GM10266 (cell line): ENCODE measurements at regions not wholly inside any gene's neighbourhood (a gene's known extent, or its start where the extent isn't known, plus 50 kb on each side); places are given as distances from the start of the nearest gene placed in this dataset.
"Not testable (repeated sequence)": the region's sequence is repeated elsewhere in the genome, so short reads cannot be mapped to it uniquely, and the experiment has no call there.

Experiments used
- DNase-seq: peaks from one replicate; pipeline ENCODE4 v3.0.0; 2012; ENCODE audit errors: extremely low spot score
- TF ChIP-seq, protein P1 (sequence below): IDR thresholded peaks from 2 replicates; pipeline ENCODE4 v1.5.1; 2012; ENCODE audit warnings: mild to moderate bottlenecking, low read depth; ENCODE audit not compliant: control insufficient read depth, insufficient read depth; ENCODE audit errors: missing control alignments

GRCh38 chr7:89849052-89849451 lies 305.2 kb upstream of the STEAP1 start:
- TF ChIP-seq, protein P1, sequence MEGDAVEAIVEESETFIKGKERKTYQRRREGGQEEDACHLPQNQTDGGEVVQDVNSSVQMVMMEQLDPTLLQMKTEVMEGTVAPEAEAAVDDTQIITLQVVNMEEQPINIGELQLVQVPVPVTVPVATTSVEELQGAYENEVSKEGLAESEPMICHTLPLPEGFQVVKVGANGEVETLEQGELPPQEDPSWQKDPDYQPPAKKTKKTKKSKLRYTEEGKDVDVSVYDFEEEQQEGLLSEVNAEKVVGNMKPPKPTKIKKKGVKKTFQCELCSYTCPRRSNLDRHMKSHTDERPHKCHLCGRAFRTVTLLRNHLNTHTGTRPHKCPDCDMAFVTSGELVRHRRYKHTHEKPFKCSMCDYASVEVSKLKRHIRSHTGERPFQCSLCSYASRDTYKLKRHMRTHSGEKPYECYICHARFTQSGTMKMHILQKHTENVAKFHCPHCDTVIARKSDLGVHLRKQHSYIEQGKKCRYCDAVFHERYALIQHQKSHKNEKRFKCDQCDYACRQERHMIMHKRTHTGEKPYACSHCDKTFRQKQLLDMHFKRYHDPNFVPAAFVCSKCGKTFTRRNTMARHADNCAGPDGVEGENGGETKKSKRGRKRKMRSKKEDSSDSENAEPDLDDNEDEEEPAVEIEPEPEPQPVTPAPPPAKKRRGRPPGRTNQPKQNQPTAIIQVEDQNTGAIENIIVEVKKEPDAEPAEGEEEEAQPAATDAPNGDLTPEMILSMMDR: no peak
- DNase-seq: no peak

GRCh38 chr7:89857053-89857452 lies 297.2 kb upstream of the STEAP1 start:
- not testable (repeated sequence) for DNase-seq

DNA sequence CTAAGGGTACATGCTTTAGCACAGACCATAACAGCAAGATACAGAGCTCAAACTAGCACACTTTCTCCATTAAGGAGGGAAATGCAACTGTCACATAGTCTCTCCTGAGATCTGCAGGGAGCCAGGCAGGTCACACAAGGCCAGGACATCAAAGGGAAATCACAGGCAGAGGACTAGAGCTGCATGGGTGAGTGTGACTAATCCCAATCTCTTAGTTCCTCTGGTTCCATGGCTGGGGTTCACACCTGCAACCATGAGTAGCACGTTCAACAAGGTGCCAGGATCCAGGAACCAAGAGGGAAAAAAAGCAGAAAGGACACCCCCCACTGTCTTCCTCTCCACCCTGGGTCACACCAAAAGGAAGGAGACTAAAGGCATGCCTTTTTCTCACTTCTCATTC lies 296.5 kb upstream of the STEAP1 start:
- DNase-seq: no peak
- TF ChIP-seq, protein P1: no peak

DNA sequence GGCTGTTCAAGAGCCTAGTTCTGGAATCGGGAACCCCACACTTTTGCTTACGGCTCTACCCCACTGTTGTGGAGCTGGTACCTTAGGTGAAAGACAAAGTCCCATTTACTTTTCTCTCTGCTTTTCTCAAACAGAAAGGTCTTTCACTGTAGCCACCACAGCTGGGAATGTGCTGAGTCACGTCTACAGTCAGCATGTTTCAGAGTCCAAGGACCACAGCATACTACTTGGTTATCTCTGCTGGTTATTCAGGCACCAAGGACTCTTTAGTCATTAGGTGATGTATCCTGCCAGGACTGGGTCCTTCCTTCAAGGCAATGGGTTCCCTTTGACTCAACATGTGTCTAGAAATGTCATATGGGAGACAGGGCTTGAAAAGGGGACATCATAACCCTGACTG lies 266.8 kb upstream of the STEAP1 start:
- no peak for DNase-seq
- TF ChIP-seq, protein P1: no peak

DNA sequence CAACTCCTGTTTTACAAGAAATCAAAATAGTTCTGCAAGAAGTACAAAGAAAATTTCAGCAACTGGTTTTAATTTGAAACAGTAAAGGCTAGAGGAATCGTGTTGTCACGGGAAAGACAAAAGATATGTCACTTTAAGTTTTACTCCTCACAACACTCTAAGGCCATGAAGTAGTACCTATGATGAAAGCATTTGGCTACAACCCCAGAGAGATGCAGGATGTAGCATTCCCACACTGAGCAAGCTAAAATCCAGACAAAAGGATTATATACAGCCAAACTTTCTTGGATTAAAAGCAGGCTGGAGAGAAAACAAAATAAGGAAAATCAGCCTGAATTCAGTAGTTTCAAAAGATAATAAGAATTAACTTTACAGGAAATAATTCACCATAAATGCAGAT lies 245.5 kb upstream of the STEAP1 start:
- DNase-seq: no peak
- TF ChIP-seq, protein P1: no peak

DNA sequence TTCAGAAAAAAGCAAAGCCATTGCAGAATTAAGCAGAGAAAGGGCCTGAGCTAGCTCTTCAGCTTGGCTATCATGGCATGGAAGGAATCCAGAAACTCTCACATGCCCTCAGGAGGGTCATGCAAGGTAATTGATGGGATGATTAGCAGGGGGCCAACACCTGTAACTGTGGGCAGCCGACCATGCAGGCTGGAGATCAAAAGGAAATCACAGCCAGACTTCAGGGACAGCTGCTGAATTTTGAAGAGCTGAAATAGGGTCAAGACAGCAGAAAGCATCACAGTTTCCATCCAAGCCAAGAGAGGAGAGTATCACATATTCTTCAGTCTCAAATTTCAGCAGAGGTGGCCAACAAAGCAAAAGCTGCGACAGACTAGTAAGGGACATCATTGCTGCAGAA lies 239.6 kb upstream of the STEAP1 start:
- DNase-seq: no peak

DNA sequence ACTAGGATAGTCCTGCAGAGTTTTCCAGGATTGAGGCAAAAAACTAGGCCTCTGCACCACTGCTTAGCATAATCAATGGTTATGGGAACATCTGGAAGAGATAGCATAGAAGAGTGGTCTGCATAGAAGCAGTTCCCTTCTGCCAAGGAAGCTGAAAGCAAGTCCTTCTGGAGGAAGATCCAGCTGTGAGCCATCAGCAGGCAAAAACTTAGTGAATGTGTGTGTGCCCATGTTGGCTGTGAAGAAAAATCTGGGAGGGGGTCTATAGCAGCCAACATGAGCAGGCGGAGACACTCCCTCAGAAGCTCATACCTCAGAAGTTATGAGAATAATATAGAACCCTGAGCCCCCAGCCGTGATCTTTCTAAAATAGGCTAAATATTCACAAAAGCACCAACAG lies 228.1 kb upstream of the STEAP1 start:
- TF ChIP-seq, protein P1: no peak
- DNase-seq: no peak

More for the DNA sequence above, 239.6 kb upstream of the STEAP1 start:
- TF ChIP-seq, protein P1: no peak

DNA sequence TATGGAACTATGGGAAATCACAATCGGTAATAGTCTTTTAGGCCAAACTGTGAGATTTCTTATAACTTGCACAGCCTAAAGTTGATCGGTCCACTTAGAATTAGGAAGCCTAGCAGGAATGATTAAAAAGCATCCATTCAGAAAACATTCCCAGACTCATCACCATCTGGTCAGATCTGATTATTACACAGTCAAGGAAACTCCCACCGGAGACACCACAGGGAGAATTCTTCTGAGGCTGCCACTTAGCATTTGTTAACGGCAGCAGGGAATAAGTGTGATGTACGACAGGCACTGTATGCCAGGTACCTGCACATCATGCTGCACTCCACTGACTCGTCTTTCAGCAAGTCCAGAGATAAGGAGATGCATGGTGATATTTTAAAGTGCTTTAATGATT lies 227.6 kb upstream of the STEAP1 start:
- TF ChIP-seq, protein P1: no peak
- no peak for DNase-seq
